Activated CD4-positive, alpha-beta T cell treated with anti-CD3 and anti-CD28 coated beads for 4 hours (primary cell): ENCODE measurements at regions not wholly inside any gene's neighbourhood (a gene's known extent, or its start where the extent isn't known, plus 50 kb on each side); places are given as distances from the start of the nearest gene placed in this dataset.
"Not testable (repeated sequence)": the region's sequence is repeated elsewhere in the genome, so short reads cannot be mapped to it uniquely, and the experiment has no call there.

Source experiments
- DNase-seq, 2 donors: peaks; one replicate each; pipeline ENCODE4 v3.0.0-alpha.2; 2020

DNA sequence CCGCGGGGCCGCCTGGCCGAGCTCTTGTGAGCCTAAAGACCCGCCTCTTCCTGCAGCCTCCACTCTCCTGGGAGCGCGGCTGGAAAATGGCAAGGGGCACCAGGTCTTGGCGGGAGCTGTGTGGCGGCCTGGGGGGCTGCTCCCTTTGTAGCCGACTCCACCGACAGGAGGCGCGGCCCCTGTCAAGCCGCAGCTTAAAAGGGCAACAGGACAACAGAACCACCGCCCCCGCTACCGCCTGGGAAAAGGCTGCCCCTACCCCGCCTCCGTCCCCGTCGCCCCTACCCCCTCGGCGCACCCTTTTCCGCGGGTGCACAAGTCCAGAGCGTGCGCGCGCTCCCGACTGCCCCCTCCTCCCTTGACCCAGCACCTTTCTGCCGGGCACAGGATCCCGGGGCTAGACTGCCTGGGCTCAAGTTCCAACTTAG, 60.3 kb downstream of the GOLGA8K start:
- peak in 1 of 2 donors; percentile 1 for DNase-seq

DNA sequence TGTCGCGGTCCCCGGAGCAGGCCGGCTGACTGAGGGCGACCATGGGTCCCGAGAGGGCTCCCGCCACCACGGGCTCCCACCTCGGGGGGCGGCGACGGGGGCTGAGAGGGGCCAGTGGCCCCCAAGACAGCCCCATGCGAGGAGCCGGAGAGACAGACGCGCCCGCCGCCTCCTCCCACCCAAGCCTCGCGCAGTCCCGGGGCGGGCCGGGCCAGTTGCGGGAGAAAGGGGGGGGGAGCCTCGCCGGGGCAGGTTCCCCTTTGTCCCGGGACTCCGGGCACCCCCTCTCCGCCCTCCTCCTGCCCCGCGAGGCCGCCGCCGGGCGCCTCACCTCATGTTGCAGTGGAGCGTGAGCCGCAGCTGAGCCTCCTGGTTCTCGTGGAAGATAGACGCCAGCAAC, 60.8 kb downstream of the GOLGA8K start:
- not testable (repeated sequence) for DNase-seq

DNA sequence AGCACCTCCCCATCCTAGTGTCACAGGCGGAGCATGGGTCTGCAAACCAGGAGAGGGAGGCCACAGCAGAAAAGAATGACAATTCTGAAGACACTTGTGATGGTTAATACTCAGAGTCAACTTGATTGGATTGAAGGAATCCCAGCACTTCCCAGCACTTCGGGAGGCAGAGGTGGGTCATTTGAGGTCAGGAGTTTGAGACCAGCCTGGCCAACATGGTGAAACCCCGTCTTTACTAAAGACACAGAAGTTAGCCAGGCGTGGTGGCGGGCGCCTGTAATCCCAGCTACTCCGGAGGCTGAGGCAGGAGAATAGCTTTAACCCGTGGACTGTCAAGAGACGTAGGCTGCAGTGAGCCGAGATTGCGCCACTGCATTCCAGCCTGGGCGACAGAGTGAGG, 61.6 kb downstream of the GOLGA8K start:
- DNase-seq = not testable (repeated sequence)

DNA sequence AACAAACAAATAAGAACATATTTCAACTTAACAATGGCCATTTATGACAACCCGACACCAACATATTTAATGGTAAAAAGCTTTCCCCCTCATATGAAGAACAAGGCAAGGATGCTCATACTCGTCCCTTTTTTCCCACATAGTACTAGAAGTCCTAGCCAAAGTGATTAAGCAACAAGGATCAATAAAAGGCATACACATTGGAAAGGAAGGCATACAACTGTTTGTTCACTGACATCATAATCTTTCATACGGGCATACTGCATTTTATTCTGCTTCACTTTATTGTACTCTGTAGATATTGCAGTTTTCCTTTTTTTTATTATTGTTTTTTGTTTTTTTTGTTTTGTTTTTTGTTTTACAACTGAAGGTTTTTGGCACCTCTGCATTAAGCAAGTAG, 66.3 kb downstream of the GOLGA8K start:
- DNase-seq = not testable (repeated sequence)

DNA sequence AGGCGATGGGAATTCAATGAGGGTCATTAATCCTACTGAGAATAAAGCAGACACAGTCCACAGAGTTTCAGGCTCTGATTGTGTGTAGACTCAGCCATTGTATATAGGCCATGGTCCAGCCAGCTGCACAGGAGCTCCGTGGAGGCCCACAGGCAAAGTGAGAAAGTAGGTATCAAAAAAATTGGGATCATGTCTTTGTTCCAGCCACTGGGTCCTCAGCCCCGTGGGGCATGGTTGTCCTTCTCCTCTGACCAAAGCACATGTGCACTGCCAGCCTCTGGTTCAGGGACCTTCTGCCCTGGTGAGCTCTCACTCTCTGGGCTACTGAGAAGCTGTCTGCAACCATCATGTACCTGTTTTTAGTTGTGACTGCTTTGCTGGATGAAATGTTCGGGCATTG, 79.7 kb downstream of the GOLGA8K start:
- not testable (repeated sequence) for DNase-seq

DNA sequence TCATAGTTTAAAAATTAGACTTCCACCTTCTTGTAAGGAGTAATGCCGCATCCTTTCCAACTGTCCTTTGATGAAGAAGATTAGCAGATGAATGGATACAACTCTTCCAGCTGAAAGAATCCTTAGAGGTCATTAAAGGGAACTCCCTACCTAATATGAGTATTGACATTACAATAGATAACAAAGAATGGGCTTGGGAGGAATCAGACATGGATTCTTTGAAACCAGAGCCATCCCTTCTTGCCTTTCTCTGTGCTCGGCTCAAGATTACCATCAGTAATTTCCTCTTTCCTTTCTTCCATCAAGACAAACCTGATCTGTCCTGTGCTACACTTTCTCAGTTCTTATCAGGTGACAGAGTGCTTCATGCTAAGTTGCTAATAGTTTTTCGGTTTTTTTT, 83.8 kb downstream of the GOLGA8K start:
- not testable (repeated sequence) for DNase-seq

DNA sequence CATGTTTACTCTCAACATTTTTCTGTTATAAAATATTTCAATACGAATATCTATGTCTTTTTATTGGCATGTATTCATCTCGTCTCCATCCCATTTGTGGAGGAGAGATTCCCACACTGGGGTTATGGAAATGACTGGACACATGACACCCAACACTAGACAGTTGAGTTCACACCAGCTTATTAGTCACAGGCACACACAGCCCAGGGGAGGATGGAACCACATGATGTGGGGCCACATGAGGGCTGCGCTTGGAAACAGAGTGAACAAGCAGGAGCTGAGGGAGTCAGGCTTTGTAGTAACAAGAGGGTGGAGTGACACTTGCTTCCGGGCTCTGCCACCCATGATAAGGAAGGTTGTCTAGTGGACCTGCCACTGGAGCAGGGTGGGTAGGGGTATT, 86.6 kb downstream of the GOLGA8K start:
- not testable (repeated sequence) for DNase-seq

DNA sequence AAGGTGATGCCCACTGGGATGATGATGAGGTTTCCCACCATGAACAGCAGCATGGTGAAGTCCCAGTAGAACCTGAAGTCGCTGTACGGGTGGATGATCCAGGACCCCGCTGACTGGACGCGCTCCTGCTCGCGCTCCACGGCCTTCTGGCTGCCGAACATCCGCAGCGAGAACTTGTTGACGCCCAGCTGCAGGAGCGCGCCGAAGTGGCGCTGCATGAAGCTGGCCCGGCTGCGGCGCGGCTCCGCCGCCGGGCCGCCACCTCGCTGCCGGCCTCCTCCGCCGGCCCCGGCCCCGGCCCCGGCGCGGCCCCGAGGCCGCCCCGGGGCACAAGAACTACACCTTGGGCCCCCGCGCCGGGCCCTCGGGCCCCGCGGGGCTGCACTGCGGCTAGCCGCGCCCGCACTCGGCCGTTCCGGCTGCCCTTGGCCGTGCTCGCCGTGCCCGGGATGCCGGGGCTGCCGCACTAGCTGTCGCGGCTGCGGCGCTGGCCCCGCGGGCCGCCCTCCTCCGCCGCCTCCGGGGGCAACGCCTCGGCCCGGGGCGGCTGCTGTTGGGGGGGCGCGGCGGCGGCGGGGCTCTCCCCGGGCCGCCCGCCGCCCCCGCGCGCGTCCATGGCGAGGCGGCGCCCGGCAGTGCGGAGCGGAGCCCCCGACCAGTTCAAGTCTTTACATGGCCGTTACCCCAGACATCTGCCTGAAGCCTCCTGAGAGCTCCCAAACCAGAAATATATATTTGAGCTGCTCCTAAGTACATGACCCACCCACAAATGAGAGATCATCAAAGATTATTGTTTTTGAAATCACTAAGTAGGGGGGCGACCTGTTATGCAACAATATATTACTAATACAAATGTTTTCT, 87.8 kb downstream of the GOLGA8K start:
- DNase-seq = not testable (repeated sequence)

DNA sequence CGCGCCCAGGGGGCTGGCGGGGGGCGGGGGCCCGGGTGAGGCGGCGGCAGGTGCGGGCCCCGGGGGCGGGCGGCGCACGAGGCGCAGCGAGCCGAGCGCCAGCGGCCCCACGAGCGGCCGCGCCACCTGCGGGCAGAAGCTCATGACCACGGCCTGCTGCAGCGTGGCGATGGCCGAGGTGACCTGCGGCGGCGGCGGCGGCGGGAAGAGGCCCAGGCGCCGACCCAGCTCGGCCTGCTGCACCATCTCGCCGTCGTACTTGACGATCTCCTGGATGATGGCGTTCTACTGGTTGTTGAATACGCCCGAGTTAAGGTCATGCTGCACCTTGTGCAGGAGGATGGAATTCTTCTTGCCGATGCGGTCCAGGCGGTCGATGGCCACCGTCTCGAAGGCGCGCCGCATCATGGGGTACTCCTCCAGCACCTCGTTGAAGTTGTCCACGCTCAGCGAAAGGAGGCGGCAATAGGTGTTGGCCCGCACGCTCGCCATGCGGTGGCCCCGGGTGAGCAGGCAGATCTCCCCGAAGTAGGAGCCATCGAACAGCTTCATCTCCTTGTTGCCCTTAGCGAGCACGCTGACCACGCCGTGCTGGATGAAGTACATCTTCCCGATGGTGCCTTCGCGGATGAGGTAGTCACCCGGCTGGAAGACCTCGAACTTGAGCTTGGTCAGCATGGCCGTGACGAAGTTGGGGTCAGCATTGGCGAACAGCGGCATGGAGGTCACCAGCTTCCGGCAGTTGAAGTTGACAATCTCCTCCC, 89.5 kb downstream of the GOLGA8K start:
- DNase-seq = not testable (repeated sequence)

DNA sequence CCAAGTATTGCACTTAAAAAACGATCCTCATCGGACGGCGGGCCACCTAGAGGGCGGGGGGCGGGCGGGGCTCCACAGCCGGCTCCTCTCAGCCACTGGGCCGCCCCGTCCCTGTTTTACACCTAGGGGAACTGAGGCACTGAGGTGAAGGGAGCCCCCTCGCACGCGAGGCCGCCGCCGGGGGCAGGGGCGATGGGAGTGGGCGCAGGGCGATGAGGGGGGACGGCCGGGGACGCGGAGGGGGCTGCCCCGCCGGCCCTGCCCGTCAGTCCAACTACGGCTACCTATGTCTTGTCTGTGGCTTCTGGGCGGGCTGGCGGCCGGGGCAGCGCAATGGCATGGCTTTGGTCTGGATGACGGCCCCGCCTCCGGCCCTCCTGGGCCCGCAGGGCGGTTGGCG, 90.4 kb downstream of the GOLGA8K start:
- DNase-seq = not testable (repeated sequence)

DNA sequence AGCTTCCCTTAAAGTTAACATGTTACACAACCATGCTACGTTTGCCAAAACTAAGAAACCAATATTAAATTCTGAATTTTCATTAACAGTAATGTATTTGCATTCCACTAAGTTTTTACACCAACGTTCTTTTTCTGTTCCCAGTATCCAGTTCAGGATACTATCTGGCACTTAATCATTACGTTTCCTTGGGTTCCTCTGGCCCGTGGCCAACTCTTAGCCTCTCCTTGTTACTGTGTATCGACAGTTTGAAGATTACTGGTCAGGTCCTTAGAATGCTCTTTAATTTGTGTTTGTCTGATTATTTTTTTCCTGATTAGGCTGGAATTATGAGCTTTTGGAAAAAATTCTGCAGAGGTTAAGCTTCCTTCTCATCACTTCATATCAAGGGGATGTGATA, 95.5 kb downstream of the GOLGA8K start:
- DNase-seq = not testable (repeated sequence)

DNA sequence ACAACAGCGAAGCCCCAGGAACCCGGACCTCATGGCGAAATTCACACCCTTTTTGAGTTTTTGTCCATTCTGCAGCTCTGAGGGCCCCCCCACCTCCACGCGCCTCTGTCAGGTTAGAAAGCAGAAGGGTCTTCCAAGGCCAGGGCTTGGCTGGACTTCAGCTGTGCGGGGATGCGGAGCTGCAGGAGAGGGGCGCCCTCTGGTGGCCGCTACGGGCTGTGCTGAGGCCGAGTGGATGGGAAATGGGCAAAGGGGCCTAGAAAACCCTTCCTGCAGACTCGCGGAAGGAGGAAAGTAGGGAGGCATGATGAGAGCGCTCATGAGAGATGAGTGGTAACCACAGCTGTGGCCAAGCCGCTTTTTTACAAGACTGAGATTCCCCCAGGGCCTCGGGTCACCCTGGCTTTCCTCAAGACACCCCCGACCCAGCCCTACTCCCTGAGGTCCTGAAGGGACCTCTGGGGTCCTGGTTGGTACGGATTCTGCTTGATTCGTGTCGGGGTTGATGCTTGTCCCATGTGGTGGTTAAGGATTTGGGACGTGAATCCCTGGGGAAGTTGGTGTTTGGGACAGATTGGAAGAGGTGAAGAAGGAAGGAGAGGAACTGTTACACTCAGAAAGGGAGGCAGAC, 126.8 kb downstream of the GOLGA8K start:
- DNase-seq = not testable (repeated sequence)

DNA sequence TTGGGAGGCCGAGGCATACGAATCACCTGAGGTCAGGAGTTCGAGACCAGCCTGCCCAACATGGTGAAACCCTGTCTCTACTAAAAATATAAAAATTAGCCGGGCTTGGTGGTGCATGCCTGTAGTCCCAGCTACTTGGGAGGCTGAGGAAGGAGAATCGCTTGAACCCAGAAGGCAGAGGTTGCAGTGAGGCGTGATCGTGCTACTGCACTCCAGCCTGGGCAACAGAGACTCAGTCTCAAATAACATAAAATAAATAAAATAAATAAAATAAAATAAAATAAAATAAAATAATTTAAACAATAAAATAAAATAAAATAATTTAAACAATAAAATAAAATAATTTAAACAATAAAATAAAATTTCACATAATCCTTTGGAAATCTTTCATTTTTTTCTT, 149.1 kb downstream of the GOLGA8K start:
- not testable (repeated sequence) for DNase-seq

DNA sequence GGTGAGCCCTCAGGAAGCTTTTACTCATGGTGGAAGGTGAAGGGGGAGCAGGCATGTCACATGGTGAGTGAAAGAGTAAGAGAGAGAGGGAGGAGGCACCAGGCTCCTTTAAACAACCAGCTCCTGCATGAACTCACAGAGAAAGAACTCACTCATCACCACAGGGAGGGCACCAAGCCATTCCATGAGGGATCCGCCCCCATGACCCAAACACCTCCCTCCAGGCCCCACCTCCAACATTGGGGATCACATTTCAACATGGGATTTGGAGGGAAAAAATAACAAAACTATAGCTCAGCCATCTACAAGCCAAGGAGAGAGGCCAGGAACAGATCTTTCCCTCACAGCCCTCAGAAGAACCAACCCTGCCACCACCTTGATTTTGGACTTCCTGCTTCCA, 153.9 kb downstream of the GOLGA8K start:
- not testable (repeated sequence) for DNase-seq

DNA sequence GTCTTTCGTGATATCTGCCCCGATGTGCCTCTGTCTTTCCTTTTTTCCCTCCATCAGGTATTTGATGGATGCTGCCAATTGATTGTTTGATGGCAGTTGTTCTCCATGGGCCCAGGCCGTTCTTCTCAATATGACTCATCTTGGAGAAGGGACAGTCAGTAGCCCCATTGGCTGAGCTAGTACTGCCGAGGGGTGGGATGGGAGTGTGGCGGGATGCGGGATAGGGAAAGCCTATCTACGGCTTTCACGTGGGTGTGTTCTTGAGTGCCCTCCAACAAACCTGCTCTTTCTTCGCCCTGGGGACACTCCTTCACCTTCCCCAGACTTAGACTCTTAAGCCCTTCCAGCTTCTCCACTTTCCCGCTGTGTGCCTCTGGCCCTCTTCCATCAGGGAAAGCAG, 159.4 kb downstream of the GOLGA8K start:
- not testable (repeated sequence) for DNase-seq

DNA sequence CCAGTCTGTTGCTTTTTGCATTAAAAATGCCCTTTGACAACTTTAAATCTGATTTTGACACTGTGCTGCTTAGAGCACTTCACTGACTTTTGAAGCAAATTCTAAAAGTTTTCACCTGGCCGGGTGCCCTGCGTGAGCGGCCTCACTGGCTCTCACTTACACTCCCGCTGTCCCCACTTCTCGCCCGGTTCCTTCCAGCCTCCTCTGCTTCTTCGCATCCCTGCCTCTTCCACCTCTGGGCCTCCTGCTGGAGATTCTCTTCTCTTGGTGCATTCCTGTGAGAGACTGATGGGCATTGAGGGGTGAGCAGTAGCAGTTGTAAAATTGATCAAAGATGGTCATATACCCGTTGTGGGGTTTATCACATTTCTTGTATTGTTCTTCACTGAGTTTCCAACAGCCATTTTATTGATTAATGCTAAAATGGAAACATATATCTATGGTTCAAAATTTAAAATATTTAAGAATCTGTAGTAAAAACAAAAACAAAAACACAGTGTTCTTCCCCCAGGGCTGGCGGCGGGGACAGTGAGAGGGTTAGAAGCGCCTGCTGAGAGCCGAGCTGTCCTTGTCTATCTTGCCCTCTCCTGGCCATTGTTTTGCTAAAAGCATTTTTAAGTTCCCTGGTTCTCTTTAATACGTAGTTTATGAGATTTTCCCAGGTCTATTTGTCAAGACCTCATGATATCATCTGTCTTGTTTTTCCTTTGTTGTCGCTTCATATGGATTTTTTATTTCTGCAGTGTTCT, 160.1 kb downstream of the GOLGA8K start:
- DNase-seq = not testable (repeated sequence)

DNA sequence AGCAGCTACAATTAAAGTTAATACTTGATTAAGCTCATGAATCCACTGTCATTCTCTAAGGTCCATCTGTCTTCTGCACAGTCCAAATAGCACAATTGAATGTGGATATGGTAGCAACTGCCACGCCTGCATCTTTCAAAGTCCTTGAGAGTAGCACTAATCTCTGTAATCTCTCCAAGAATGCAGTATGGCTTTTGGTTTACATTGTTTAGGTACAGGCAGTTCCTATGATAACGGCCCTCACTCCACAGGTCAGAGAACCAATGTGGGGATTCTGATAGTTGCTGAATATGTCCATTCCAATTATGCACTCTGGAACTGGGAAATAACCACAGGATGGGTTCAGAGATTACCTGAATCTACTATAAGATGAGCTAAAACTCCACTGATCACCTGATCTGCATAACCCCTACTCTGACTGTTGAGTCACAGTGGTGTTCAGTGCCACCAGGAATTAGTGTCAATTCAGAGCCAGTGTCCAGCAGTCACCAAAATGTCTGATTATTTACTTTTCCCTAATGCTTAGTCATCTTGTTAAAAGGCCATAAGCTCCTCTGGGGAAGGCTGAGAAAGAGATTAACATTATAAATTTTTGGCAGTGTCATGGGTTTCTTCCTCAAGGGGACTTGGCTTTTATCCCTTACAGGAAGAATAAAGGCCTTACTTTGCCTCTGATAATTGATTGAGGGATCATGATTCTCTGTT, 175.5 kb downstream of the GOLGA8K start:
- not testable (repeated sequence) for DNase-seq

DNA sequence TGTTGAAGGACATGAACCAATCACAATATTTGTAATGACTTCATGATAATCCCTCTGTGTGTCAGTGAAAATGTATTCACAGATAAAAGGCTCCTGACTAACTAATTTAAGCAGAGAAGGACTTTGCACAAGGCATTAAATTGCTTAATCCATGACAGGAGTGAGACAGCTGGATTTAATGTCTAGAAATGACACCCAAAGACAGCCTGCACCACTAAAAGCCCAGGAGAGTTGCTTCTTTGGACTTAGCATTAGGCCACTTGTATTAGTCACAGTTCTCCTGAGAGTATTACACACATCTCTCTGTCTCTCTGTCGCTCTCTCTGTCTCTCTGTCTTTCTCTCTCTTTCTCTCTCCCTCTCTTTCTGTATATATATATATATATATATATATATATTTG, 180.4 kb downstream of the GOLGA8K start:
- no peak for DNase-seq
